Neural progenitor cell (in vitro differentiated cells): ENCODE measurements at regions not wholly inside any gene's neighbourhood (a gene's known extent, or its start where the extent isn't known, plus 50 kb on each side); places are given as distances from the start of the nearest gene placed in this dataset.

ENCODE experiments used
- DNase-seq: peaks from one replicate; pipeline ENCODE4 v3.0.0-alpha.2; 2016; ENCODE audit warnings: low spot score
- H2AFZ ChIP-seq: fragments of 200-600 bp; sonication (generic); replicated peaks from 2 replicates; pipeline ENCODE4 v1.6.1; 2016; ENCODE audit warnings: antibody characterized with exemption
- H3F3A ChIP-seq: fragments of 200-600 bp; sonication (generic); 2 replicates; pipeline ENCODE4 v1.6.1; 2016; ENCODE audit warnings: antibody characterized with exemption, low read depth
- H3K27ac ChIP-seq: fragments of 200-600 bp; sonication (generic); 2 replicates; pipeline ENCODE4 v1.5.1; 2016; ENCODE audit warnings: mild to moderate bottlenecking
- H3K27me3 ChIP-seq: fragments of 200-600 bp; sonication (generic); 2 replicates; pipeline ENCODE4 v1.6.1; 2016; ENCODE audit warnings: mild to moderate bottlenecking, moderate library complexity
- H3K36me3 ChIP-seq: fragments of 200-600 bp; sonication (generic); 2 replicates; pipeline ENCODE4 v1.5.1; 2016
- H3K4me1 ChIP-seq: fragments of 200-600 bp; sonication (generic); 2 replicates; pipeline ENCODE4 v1.6.1; 2016; ENCODE audit warnings: mixed run types
- H3K4me2 ChIP-seq: fragments of 200-600 bp; sonication (generic); 2 replicates; pipeline ENCODE4 v1.6.1; 2016
- H3K4me3 ChIP-seq: fragments of 200-600 bp; sonication (generic); 2 replicates; pipeline ENCODE4 v1.5.1; 2016
- H3K79me2 ChIP-seq: fragments of 200-600 bp; sonication (generic); 2 replicates; pipeline ENCODE4 v1.6.1; 2016; ENCODE audit warnings: low read depth
- H3K9ac ChIP-seq: fragments of 200-600 bp; sonication (generic); 2 replicates; pipeline ENCODE4 v1.6.1; 2016
- H3K9me3 ChIP-seq: fragments of 200-600 bp; sonication (generic); 2 replicates; pipeline ENCODE4 v1.5.1; 2016; ENCODE audit warnings: low read depth
- H4K20me1 ChIP-seq: fragments of 200-600 bp; sonication (generic); 2 replicates; pipeline ENCODE4 v1.6.1; 2016; ENCODE audit warnings: low read depth
- H3K27ac Mint-ChIP-seq: 3 replicates; pipeline ENCODE4 v1.8.0; 2021; ENCODE audit warnings: mixed read lengths
- H3K27me3 Mint-ChIP-seq: 2 replicates; pipeline ENCODE4 v1.8.0; 2022; ENCODE audit warnings: low read depth, mild to moderate bottlenecking, inconsistent platforms, moderate library complexity, mixed read lengths; ENCODE audit not compliant: insufficient read depth
- H3K36me3 Mint-ChIP-seq: 3 replicates; pipeline ENCODE4 v1.8.0; 2021; ENCODE audit warnings: mixed read lengths
- H3K4me1 Mint-ChIP-seq: 3 replicates; pipeline ENCODE4 v1.8.0; 2021; ENCODE audit warnings: mixed read lengths
- H3K4me3 Mint-ChIP-seq: 3 replicates; pipeline ENCODE4 v1.8.0; 2021; ENCODE audit warnings: mild to moderate bottlenecking, moderate library complexity, mixed read lengths
- H3K9me3 Mint-ChIP-seq: 3 replicates; pipeline ENCODE4 v1.8.0; 2020; ENCODE audit warnings: mixed read lengths
- CTCF ChIP-seq: fragments of 200-600 bp; sonication (generic); IDR thresholded peaks from 2 replicates; pipeline ENCODE4 v1.5.1; 2017; ENCODE audit warnings: antibody characterized with exemption, mild to moderate bottlenecking
- EZH2 ChIP-seq: fragments of 200-600 bp; sonication (generic); IDR thresholded peaks from 2 replicates; pipeline ENCODE4 v1.6.1; 2017; ENCODE audit warnings: antibody characterized with exemption, mild to moderate bottlenecking, moderate library complexity
- EZH2phosphoT487 ChIP-seq: fragments of 200-600 bp; sonication (generic); IDR thresholded peaks from 2 replicates; pipeline ENCODE4 v1.6.1; 2017; ENCODE audit warnings: antibody characterized with exemption

DNA sequence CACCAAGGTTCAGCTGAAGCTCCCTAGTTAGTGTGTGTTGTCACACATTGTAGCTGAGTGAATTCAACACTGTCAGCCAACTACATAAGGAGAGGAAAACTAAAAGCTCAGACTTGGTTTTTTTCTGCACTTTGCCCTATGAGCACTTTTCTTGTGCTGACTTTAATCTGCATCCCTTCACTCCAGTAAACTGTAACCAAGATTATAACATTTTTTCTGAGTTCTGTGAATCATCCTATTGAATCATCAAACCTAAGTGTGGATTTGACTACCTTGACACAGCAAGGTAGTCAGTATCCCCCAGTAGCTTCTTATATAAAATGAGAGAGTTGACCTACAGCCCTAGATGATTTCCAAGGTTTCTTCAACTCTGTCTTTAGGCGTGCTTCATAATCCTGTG lies 325.0 kb downstream of the AGTPBP1 start:
- H3K9me3 ChIP-seq: no peaks in the 10 kb centered on the region
- Mint-ChIP-seq H3K4me1 (peaks cover 54% of the 10 kb centered on the region), H3K27me3 (peaks cover 7% of the 10 kb centered on the region), H3K4me3 (no peak overlapping the region), H3K36me3 (peaks cover under 1% of the 10 kb centered on the region), H3K27ac (no peak overlapping the region), H3K9me3 (peaks cover under 1% of the 10 kb centered on the region)
- H3K4me1 ChIP-seq: peaks cover 11% of the 10 kb centered on the region
- H3K27ac ChIP-seq: no peak overlapping the region
- no peaks in the 10 kb centered on the region for H3K79me2 ChIP-seq
- no peak overlapping the region for H3K9ac ChIP-seq
- no peaks in the 10 kb centered on the region for H3F3A ChIP-seq
- no peak for DNase-seq
- no peaks in the 10 kb centered on the region for H4K20me1 ChIP-seq
- no peak overlapping the region for H2AFZ ChIP-seq
- no peak overlapping the region for H3K4me2 ChIP-seq
- TF ChIP-seq CTCF: no peak
- no peak for TF ChIP-seq EZH2phosphoT487
- TF ChIP-seq EZH2: no peak
- no peaks in the 10 kb centered on the region for H3K27me3 ChIP-seq
- H3K36me3 ChIP-seq: no peaks in the 10 kb centered on the region
- no peak overlapping the region for H3K4me3 ChIP-seq

GRCh38 chr9:85414390-85414789 lies 327.4 kb downstream of the AGTPBP1 start:
- no peak overlapping the region for H3K4me2 ChIP-seq
- H3K36me3 ChIP-seq: no peaks in the 10 kb centered on the region
- H3K4me1 Mint-ChIP-seq: peaks cover 36% of the 10 kb centered on the region
- TF ChIP-seq EZH2phosphoT487: no peak
- TF ChIP-seq CTCF: no peak
- no peak for TF ChIP-seq EZH2
- no peak overlapping the region for H2AFZ ChIP-seq
- no peaks in the 10 kb centered on the region for H4K20me1 ChIP-seq
- no peak for DNase-seq
- no peaks in the 10 kb centered on the region for H3F3A ChIP-seq
- H3K27me3 ChIP-seq: no peaks in the 10 kb centered on the region
- H3K27ac ChIP-seq: no peak overlapping the region
- H3K9me3 ChIP-seq: no peaks in the 10 kb centered on the region
- no peaks in the 10 kb centered on the region for H3K79me2 ChIP-seq
- H3K4me3 ChIP-seq: no peak overlapping the region
- peak overlapping the region; percentile 93 for H3K27ac Mint-ChIP-seq
- no peak overlapping the region for H3K4me3 Mint-ChIP-seq
- no peaks in the 10 kb centered on the region for H3K36me3 Mint-ChIP-seq
- H3K9ac ChIP-seq: no peak overlapping the region
- H3K9me3 Mint-ChIP-seq: peaks cover 2% of the 10 kb centered on the region
- H3K27me3 Mint-ChIP-seq: peaks cover 7% of the 10 kb centered on the region
- no peaks in the 10 kb centered on the region for H3K4me1 ChIP-seq

- H3K4me1 Mint-ChIP-seq: peaks cover under 1% of the 10 kb centered on the region
- no peak overlapping the region for H3K27ac ChIP-seq
- no peak overlapping the region for H2AFZ ChIP-seq
- no peaks in the 10 kb centered on the region for H4K20me1 ChIP-seq
- H3K27me3 ChIP-seq: no peaks in the 10 kb centered on the region
- H3K4me2 ChIP-seq: no peak overlapping the region
- TF ChIP-seq EZH2 (no peak), EZH2phosphoT487 (no peak), CTCF (no peak)
- DNase-seq: no peak
- peaks cover 3% of the 10 kb centered on the region for H3K9me3 Mint-ChIP-seq
- H3K4me3 Mint-ChIP-seq: no peak overlapping the region
- H3K27ac Mint-ChIP-seq: no peak overlapping the region
- no peaks in the 10 kb centered on the region for H3K79me2 ChIP-seq
- no peak overlapping the region for H3K4me3 ChIP-seq
- no peaks in the 10 kb centered on the region for H3K4me1 ChIP-seq
- H3K36me3 ChIP-seq: no peaks in the 10 kb centered on the region
- H3K9ac ChIP-seq: no peak overlapping the region
- H3K36me3 Mint-ChIP-seq: no peaks in the 10 kb centered on the region
- no peaks in the 10 kb centered on the region for H3F3A ChIP-seq
- peaks cover 2% of the 10 kb centered on the region for H3K27me3 Mint-ChIP-seq
- H3K9me3 ChIP-seq: no peaks in the 10 kb centered on the region
Observed at GRCh38 chr9:85408494-85408893, 333.3 kb downstream of the AGTPBP1 start.

DNA sequence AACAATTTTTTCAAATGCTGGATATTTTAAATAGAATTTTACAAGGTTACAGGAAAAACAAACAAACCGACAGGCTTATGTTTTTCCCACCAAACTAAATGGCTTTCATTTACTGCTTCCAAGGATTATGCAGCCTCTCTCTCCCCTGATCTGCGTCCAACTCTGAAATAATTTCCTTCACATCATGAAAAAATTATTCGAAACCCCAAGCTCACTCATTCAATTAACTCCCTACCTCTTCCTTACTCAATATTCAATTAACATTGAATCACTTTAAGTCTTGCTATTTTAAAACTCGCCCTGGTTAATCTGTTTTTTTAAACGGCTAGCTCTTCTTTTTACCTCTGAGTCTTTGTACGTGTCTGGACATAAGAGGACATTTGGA lies 336.2 kb downstream of the AGTPBP1 start:
- Histone ChIP-seq H3K79me2 (no peaks in the 10 kb centered on the region), H3K4me1 (no peaks in the 10 kb centered on the region), H4K20me1 (no peaks in the 10 kb centered on the region), H3K9ac (no peak overlapping the region), H2AFZ (no peak overlapping the region), H3K36me3 (no peaks in the 10 kb centered on the region), H3F3A (no peaks in the 10 kb centered on the region), H3K9me3 (no peaks in the 10 kb centered on the region), H3K4me2 (no peak overlapping the region), H3K27ac (no peak overlapping the region), H3K4me3 (no peak overlapping the region), H3K27me3 (no peaks in the 10 kb centered on the region)
- Mint-ChIP-seq H3K9me3 (peaks cover 3% of the 10 kb centered on the region), H3K27me3 (peaks cover 2% of the 10 kb centered on the region), H3K4me3 (no peak overlapping the region), H3K27ac (no peak overlapping the region), H3K36me3 (no peaks in the 10 kb centered on the region), H3K4me1 (peaks cover 10% of the 10 kb centered on the region)
- no peak for TF ChIP-seq EZH2phosphoT487
- TF ChIP-seq CTCF: no peak
- no peak for TF ChIP-seq EZH2
- DNase-seq: no peak
